ENCODE measurements at regions not wholly inside any gene's neighbourhood (a gene's known extent, or its start where the extent isn't known, plus 50 kb on each side); places are given as distances from the start of the nearest gene placed in this dataset.

DNA sequence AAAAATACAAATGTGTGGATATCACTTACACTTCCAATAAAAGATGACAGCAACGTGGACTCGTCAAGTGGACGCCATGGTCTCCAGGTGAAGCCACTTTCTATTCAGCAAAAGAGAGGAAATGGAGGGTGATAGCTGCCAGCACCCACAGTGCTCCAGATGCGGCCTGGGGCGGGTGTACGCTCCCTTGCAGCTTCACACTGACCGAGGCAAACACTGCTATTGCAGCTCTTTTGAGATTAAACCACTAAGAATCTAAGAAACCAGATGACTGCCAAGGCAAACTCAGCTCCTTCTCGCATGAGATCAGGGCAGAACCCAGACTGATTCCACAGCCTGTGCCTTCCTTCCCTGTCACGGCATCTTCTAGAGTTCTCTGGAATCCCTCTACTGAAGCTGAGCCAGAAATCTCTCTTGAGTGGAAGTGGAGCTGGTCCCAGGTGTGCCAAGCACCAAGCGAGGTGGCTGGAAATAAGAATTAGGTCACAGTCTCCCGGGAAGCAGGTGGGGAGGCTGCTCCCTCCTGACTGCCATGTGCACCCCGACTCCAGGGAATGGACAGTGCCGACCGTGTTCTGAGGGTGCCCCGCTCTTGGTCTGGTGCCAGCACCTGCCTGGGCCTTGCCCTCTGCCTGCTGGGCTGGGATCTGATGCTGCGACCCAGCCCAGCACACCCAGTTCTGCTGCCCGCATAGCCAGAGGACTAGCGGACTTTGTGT is 90.1 kb upstream of the AFDN start:
- DNase-seq (ENCODE audit: low read depth, low spot score) = no peak
- in situ Hi-C loops (cut with HindIII; ENCODE audit: low sequenced_read_pairs) = no loop called here
- TF ChIP-seq, protein P1, sequence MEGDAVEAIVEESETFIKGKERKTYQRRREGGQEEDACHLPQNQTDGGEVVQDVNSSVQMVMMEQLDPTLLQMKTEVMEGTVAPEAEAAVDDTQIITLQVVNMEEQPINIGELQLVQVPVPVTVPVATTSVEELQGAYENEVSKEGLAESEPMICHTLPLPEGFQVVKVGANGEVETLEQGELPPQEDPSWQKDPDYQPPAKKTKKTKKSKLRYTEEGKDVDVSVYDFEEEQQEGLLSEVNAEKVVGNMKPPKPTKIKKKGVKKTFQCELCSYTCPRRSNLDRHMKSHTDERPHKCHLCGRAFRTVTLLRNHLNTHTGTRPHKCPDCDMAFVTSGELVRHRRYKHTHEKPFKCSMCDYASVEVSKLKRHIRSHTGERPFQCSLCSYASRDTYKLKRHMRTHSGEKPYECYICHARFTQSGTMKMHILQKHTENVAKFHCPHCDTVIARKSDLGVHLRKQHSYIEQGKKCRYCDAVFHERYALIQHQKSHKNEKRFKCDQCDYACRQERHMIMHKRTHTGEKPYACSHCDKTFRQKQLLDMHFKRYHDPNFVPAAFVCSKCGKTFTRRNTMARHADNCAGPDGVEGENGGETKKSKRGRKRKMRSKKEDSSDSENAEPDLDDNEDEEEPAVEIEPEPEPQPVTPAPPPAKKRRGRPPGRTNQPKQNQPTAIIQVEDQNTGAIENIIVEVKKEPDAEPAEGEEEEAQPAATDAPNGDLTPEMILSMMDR (IDR thresholded peaks at IDR 0.05; ENCODE audit: low read depth, low read length) = no peak
- H3K4me3 ChIP-seq (ENCODE audit: low read depth, low read length) = no peak overlapping the region

DNA sequence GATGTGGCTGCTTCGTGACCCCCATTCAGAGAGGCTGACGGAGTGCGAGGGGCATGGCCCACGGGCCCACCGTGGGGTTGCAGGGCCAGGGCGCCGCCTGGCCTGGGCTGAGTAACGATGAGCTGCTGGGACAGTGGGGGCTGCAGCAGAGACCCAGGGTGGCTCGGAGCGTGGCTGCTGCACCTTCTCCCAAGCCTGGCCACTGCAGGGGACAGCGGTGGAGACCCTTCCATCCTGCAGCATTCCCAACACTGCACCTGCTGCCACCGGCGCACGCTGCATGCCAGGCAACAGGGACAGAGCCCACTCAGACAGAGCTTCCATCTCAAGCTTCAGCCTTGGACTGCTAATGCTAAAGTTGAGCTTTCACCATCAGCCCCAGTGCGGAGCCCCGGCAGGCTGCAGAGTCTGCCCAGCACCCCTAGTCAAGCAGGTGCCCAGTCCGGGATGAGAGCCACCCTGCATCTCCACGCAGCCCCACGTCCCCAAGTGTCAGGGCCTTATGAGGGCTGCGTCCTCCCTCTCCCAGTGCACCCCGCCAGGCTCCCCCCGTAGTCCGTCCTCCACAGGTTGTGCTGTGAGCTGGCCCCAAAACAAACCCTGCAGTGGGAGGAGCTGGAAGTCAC is 89.4 kb upstream of the AFDN start:
- DNase-seq (ENCODE audit: low read depth, low spot score) = no peak
- TF ChIP-seq, protein P1 (IDR thresholded peaks at IDR 0.05; ENCODE audit: low read depth, low read length) = no peak
- no peak overlapping the region for H3K4me3 ChIP-seq (ENCODE audit: low read depth, low read length)
- in situ Hi-C loops (cut with HindIII; ENCODE audit: low sequenced_read_pairs) = no loop called here

DNA sequence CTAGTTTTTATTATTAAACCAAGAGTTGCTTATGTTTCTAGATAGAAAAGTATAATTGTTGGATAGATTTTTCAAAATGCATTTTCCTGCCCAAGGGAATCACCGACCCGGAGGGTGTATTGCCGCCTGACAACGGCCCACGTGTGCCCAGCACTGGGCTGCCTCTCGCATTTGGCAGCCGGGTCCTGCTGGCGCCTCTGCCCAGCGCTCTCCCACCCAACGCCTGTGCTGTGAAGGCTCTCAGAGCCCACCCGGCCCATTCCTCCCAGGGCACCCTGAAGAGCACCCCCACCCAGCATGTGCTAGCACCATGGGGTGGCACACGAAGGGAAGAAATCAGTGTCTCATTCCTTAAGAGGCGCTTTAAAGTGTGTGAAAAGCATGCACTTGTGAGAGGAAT is 88.3 kb upstream of the AFDN start:
- TF ChIP-seq, protein P1 (IDR thresholded peaks at IDR 0.05; ENCODE audit: low read depth, low read length) = no peak

DNA sequence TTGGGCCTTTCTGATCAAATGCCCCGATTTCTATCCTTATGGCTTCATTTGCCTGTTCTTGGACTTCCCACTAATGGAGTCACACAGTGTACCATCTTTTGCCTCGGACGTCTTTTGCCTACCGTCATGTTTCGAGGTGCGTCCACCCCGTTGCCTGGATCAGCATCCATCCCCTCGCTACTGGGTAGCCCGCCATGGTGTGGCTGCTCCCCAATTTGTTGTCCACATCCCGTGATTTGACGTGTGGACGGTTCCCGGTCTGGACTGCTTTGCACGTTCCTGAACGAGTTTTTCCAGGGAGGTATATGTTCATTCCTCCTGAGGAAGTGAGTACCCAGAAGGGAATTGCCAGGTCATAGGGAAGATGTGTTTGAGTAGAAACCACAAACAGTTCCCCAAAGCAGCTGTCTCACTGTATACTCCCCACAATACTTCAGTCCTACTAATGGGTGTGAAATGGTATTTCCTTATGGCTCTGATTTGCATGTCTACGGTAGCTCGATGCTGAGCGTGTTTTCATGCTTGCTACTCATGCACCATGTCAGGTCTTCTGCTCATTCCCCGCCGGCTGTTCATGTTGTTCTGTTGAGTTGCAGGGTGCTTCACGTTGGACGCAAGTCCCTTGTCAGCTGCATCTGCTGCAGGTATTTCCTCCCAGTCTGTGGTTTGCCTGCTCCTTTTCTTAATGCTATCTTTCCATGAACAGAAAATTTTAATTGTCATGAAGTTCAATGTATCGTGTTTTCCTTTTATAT is 86.8 kb upstream of the AFDN start:
- in situ Hi-C loops (cut with HindIII; ENCODE audit: low sequenced_read_pairs) = no loop called here
- no peak for DNase-seq (ENCODE audit: low read depth, low spot score)
- TF ChIP-seq, protein P1 (IDR thresholded peaks at IDR 0.05; ENCODE audit: low read depth, low read length) = no peak
- H3K4me3 ChIP-seq (ENCODE audit: low read depth, low read length) = no peak overlapping the region

More for the DNA sequence above, 88.3 kb upstream of the AFDN start:
- DNase-seq (ENCODE audit: low read depth, low spot score) = no peak
- in situ Hi-C loops (cut with HindIII; ENCODE audit: low sequenced_read_pairs) = no loop called here
- no peak overlapping the region for H3K4me3 ChIP-seq (ENCODE audit: low read depth, low read length)

DNA sequence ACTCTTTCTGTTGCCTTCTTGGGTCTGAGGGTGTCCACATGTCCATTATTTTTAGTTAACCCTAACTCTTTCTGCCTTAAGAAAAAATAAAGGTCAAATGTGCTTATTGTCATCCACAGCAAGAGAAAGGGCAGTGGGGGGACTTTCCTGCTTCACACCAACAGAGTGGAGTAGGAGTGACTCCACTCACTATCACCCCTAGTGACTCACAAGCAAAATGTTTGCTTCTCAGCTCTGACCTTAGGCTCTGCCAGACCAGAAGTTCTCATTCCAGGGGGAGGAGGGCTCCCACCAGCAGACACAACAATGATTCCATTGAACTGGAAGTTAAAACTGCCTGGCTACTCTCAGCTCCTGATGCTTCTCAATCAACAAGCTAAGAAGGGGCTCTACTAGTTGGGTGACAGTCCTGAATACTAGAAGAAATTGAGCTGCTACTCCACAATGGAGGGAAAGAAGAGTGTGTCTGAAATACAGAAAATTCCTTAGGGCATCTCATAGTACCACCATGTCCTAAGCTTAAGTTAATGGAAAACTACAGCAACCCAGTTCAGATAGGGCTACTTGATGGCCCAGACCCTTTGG is 83.9 kb upstream of the AFDN start:
- TF ChIP-seq, protein P1 (IDR thresholded peaks at IDR 0.05; ENCODE audit: low read depth, low read length) = no peak
- DNase-seq (ENCODE audit: low read depth, low spot score) = peak; percentile 5
- no peak overlapping the region for H3K4me3 ChIP-seq (ENCODE audit: low read depth, low read length)
- in situ Hi-C loops (cut with HindIII; ENCODE audit: low sequenced_read_pairs) = no loop called here

Data from astrocyte of the spinal cord (primary cell).